HCT116 (cell line): ENCODE measurements at regions not wholly inside any gene's neighbourhood (a gene's known extent, or its start where the extent isn't known, plus 50 kb on each side); places are given as distances from the start of the nearest gene placed in this dataset.

ENCODE experiments used
- ATAC-seq: fragments of 200-7000 bp; cut with Tn5 transposase; 2 replicates; pipeline ENCODE4 v1.9.1; 2020; ENCODE audit warnings: mild to moderate bottlenecking, moderate library complexity
- BruUV-seq: library from RNA; stranded (reverse); fragments of 400-500 nt; replicated peaks from 2 replicates; lab custom pipeline; 2021; lab: Mats Ljungman, UMichigan
- CTCF ChIA-PET: fragments of 300-600 bp; sonication (Branson Sonifier 250); formaldehyde crosslinking; loops from one replicate; lab custom pipeline; 2021; ENCODE audit warnings: antibody characterized with exemption; lab: Charles Lee
- POLR2A ChIA-PET: fragments of 300-600, 350-600 bp; sonication (Branson Sonifier 250); formaldehyde crosslinking; loops from one replicate; lab custom pipeline; 2021; ENCODE audit warnings: antibody characterized with exemption; lab: Charles Lee
- RAD21 ChIA-PET, 2 experiments: fragments of 300-600 bp; sonication (Branson Sonifier 250); formaldehyde crosslinking; loops; one replicate each; lab custom pipeline; 2023; ENCODE audit warnings: low total read pairs in 2 of 2; ENCODE audit not compliant: uncharacterized antibody in 2 of 2, unreplicated experiment in 2 of 2, low non-redundant PET in 1 of 2; lab: Charles Lee
- DNase-seq: peaks from one replicate; pipeline ENCODE4 v3.0.0-alpha.2; 2010; ENCODE audit warnings: low read depth, low spot score
- H2AFZ ChIP-seq: fragments of 200-600 bp; shearing (Covaris generic), sonication (generic); 2 replicates; pipeline ENCODE4 v1.6.1; 2017; ENCODE audit warnings: low read depth, mixed run types, mixed read lengths, antibody characterized with exemption, low read length; ENCODE audit not compliant: poor library complexity, severe bottlenecking
- H3K27ac ChIP-seq: 2 replicates; pipeline ENCODE4 v1.5.1; 2012; ENCODE audit warnings: low read depth, low read length
- H3K27me3 ChIP-seq: fragments of 200-600 bp; sonication (generic); 2 replicates; pipeline ENCODE4 v1.6.1; 2016; ENCODE audit warnings: mixed run types, low read length, mixed read lengths; ENCODE audit not compliant: insufficient read depth
- H3K36me3 ChIP-seq, 2 experiments: fragments of 200-500 bp in 1 of 2; fragments of 200-600 bp in 1 of 2; sonication (Bioruptor generic) in 1 of 2; sonication (generic) in 1 of 2; 2 replicates each; pipeline versions ENCODE4 v1.5.1 to v1.6.1; 2014 to 2016; ENCODE audit warnings: low read length in 2 of 2, inconsistent platforms in 1 of 2, mixed read lengths in 1 of 2, mixed run types in 1 of 2; ENCODE audit not compliant: insufficient read depth in 2 of 2, control insufficient read depth in 1 of 2
- H3K4me1 ChIP-seq, 2 experiments: fragments of 200-600 bp in 1 of 2; sonication (generic) in 1 of 2; 2 replicates each; pipeline versions ENCODE4 v1.5.1 to v1.6.1; 2012 to 2017; ENCODE audit warnings: low read length in 2 of 2, inconsistent platforms in 1 of 2, mild to moderate bottlenecking in 1 of 2, mixed read lengths in 1 of 2, mixed run types in 1 of 2, moderate library complexity in 1 of 2; ENCODE audit not compliant: insufficient read depth in 2 of 2, control insufficient read depth in 1 of 2
- H3K4me2 ChIP-seq: fragments of 200-600 bp; sonication (generic); 2 replicates; pipeline ENCODE4 v1.6.1; 2017; ENCODE audit warnings: mixed run types, low read length, mixed read lengths
- H3K4me3 ChIP-seq, 2 experiments: fragments of 200-600 bp in 1 of 2; sonication (generic) in 1 of 2; replicated peaks in 1 of 2; 2 replicates each; pipeline ENCODE4 v1.5.1; 2011 to 2016; ENCODE audit warnings: low read length in 2 of 2, control low read depth in 1 of 2, low read depth in 1 of 2, mild to moderate bottlenecking in 1 of 2, mixed read lengths in 1 of 2, mixed run types in 1 of 2
- H3K79me2 ChIP-seq: fragments of 200-600 bp; sonication (generic); 2 replicates; pipeline ENCODE4 v1.6.1; 2017; ENCODE audit warnings: mild to moderate bottlenecking, mixed run types, low read length, moderate library complexity, mixed read lengths; ENCODE audit not compliant: insufficient read depth
- H3K9ac ChIP-seq: fragments of 200-600 bp; sonication (generic); 2 replicates; pipeline ENCODE4 v1.6.1; 2016; ENCODE audit warnings: low read length, mixed read lengths
- H3K9me2 ChIP-seq: fragments of 200-600 bp; sonication (generic), shearing (Covaris generic); 2 replicates; pipeline ENCODE4 v1.6.1; 2017; ENCODE audit warnings: mixed run types, mild to moderate bottlenecking, moderate library complexity; ENCODE audit not compliant: insufficient read depth
- H3K9me3 ChIP-seq, 2 experiments: fragments of 200-500 bp in 1 of 2; fragments of 200-600 bp in 1 of 2; sonication (Bioruptor generic) in 1 of 2; sonication (generic) in 1 of 2; 2 replicates each; pipeline ENCODE4 v1.6.1; 2014 to 2017; ENCODE audit warnings: low read length in 2 of 2, mixed read lengths in 2 of 2, inconsistent platforms in 1 of 2, low read depth in 1 of 2, mild to moderate bottlenecking in 1 of 2, mixed run types in 1 of 2, moderate library complexity in 1 of 2; ENCODE audit not compliant: control insufficient read depth in 1 of 2, insufficient read depth in 1 of 2
- H4K20me1 ChIP-seq: fragments of 200-600 bp; sonication (generic), shearing (Covaris generic); 2 replicates; pipeline ENCODE4 v1.6.1; 2017; ENCODE audit warnings: mixed run types, mild to moderate bottlenecking, moderate library complexity; ENCODE audit not compliant: insufficient read depth
- ATF3 ChIP-seq: IDR thresholded peaks from 2 replicates; pipeline ENCODE4 v1.6.1; 2012
- CEBPB ChIP-seq: IDR thresholded peaks from 2 replicates; pipeline ENCODE4 v1.6.1; 2012; ENCODE audit warnings: low read depth
- CTCF ChIP-seq, 3 experiments: fragments of 200-600 bp in 1 of 3; sonication (generic) in 1 of 3; IDR thresholded peaks in 2 of 3; conservative IDR thresholded peaks in 1 of 3; 2 replicates each; pipeline ENCODE4 v1.5.1; 2012 to 2017; ENCODE audit warnings: low read depth in 2 of 3, low read length in 2 of 3, antibody characterized with exemption in 1 of 3, borderline replicate concordance in 1 of 3, control low read depth in 1 of 3, mild to moderate bottlenecking in 1 of 3, mixed read lengths in 1 of 3, mixed run types in 1 of 3, moderate library complexity in 1 of 3; ENCODE audit not compliant: insufficient read depth in 1 of 3
- EGR1 ChIP-seq: IDR thresholded peaks from 2 replicates; pipeline ENCODE4 v1.6.1; 2012; ENCODE audit warnings: low read depth
- ELF1 ChIP-seq: IDR thresholded peaks from 2 replicates; pipeline ENCODE4 v1.6.1; 2012; ENCODE audit warnings: low read depth, borderline replicate concordance
- EZH2 ChIP-seq: fragments of 200-600 bp; sonication (generic); IDR thresholded peaks from 2 replicates; pipeline ENCODE4 v1.6.1; 2017; ENCODE audit warnings: antibody characterized with exemption, mixed run types
- FOSL1 ChIP-seq: IDR thresholded peaks from 2 replicates; pipeline ENCODE4 v1.6.1; 2012; ENCODE audit warnings: low read depth
- JUND ChIP-seq: IDR thresholded peaks from 2 replicates; pipeline ENCODE4 v1.6.1; 2012
- MAX ChIP-seq: IDR thresholded peaks from 2 replicates; pipeline ENCODE4 v1.6.1; 2012
- POLR2AphosphoS5 ChIP-seq: IDR thresholded peaks from 2 replicates; pipeline ENCODE4 v1.6.1; 2011; ENCODE audit warnings: mild to moderate bottlenecking, low read depth, low read length, moderate library complexity
- SIN3A ChIP-seq: IDR thresholded peaks from 2 replicates; pipeline ENCODE4 v1.6.1; 2012; ENCODE audit warnings: low read depth
- SP1 ChIP-seq: IDR thresholded peaks from 2 replicates; pipeline ENCODE4 v1.6.1; 2012; ENCODE audit warnings: low read depth
- TCF7L2 ChIP-seq: IDR thresholded peaks from 2 replicates; pipeline ENCODE4 v1.7.0; 2011; ENCODE audit warnings: borderline replicate concordance, inconsistent platforms; ENCODE audit not compliant: insufficient read depth, insufficient read length; ENCODE audit errors: extremely low read depth
- YY1 ChIP-seq: IDR thresholded peaks from 2 replicates; pipeline ENCODE4 v1.6.1; 2011; ENCODE audit warnings: low read length, low read depth, moderate library complexity, mild to moderate bottlenecking; ENCODE audit not compliant: insufficient replicate concordance; ENCODE audit errors: extremely low read depth
- ZFX ChIP-seq: fragments of 450-650 bp; IDR thresholded peaks from 2 replicates; pipeline ENCODE4 v1.6.1; 2017
- ZNF274 ChIP-seq: fragments of 200-500 bp; sonication (Bioruptor generic); IDR thresholded peaks from 2 replicates; pipeline ENCODE4 v1.6.1; 2014; ENCODE audit warnings: mild to moderate bottlenecking, low read depth, low read length, inconsistent platforms
- intact Hi-C: fragments of 100-400 bp; cut with micrococcal nuclease; formaldehyde crosslinking; loops from 2 replicates; pipeline ENCODE4 v1.10.0; 2022

GRCh38 chr4:83959160-83959559, 423.3 kb downstream of the GPAT3 start (continued):
- TF ChIP-seq CTCF (IDR thresholded peaks at IDR 0.05 in 2 of 3, conservative IDR thresholded peaks at IDR 0.05 in 1 of 3; ENCODE audit: borderline replicate concordance in 1 of 3, insufficient read depth in 1 of 3, low read depth in 2 of 3, low read length in 2 of 3), result no peak
- no peak for TF ChIP-seq ATF3
- no peak for TF ChIP-seq EZH2
- TF ChIP-seq, all 23 proteins: peak for 0

GRCh38 chr4:83947830-83948193, 411.9 kb downstream of the GPAT3 start:
- ATAC-seq (no peak), DNase-seq (no peak)
- no peaks in the 10 kb centered on the region for H3K27me3 ChIP-seq
- no peak for TF ChIP-seq YY1
- no peak for TF ChIP-seq SIN3A
- TF ChIP-seq MAX, result no peak
- TF ChIP-seq ZNF274, result no peak
- TF ChIP-seq EGR1, result no peak
- no peak for TF ChIP-seq ELF1
- TF ChIP-seq FOSL1, result no peak
- no peak for TF ChIP-seq TCF7L2
- TF ChIP-seq ZFX, result no peak
- no peak for TF ChIP-seq CEBPB
- no peak for TF ChIP-seq SP1
- no peak for TF ChIP-seq ATF3
- TF ChIP-seq JUND, result no peak
- no peak for TF ChIP-seq CTCF (IDR thresholded peaks at IDR 0.05 in 2 of 3, conservative IDR thresholded peaks at IDR 0.05 in 1 of 3; ENCODE audit: borderline replicate concordance in 1 of 3, insufficient read depth in 1 of 3, low read depth in 2 of 3, low read length in 2 of 3)
- TF ChIP-seq POLR2AphosphoS5, result no peak
- CTCF ChIA-PET, result no interaction called here
- H3K4me3 ChIP-seq, result no peak overlapping the region
- no peaks in the 10 kb centered on the region for H3K79me2 ChIP-seq
- H3K27ac ChIP-seq, result no peak overlapping the region
- H2AFZ ChIP-seq, result no peak overlapping the region
- no peak overlapping the region for H3K9ac ChIP-seq
- H3K9me3 ChIP-seq, result no peaks in the 10 kb centered on the region
- no peak overlapping the region for H3K4me2 ChIP-seq
- no peaks in the 10 kb centered on the region for H3K4me1 ChIP-seq
- H3K36me3 ChIP-seq, result no peaks in the 10 kb centered on the region
- RAD21 ChIA-PET, result no interaction called here
- BruUV-seq, result no TSS peak
- POLR2A ChIA-PET, result no interaction called here
- H4K20me1 ChIP-seq, result no peaks in the 10 kb centered on the region
- H3K9me2 ChIP-seq, result no peaks in the 10 kb centered on the region
- intact Hi-C loops, result no loop called here
